T-helper 1 cell treated with Interleukin-12 subunit alpha and Interleukin-12 subunit beta and Interleukin-4 antibody, amounts not matched to agents 30 μg/mL and 1 μg/mL, for 36 hours (primary cell): ENCODE measurements at regions not wholly inside any gene's neighbourhood (a gene's known extent, or its start where the extent isn't known, plus 50 kb on each side); places are given as distances from the start of the nearest gene placed in this dataset.
"Not testable (repeated sequence)": the region's sequence is repeated elsewhere in the genome, so short reads cannot be mapped to it uniquely, and the experiment has no call there.

Experiments used
- H3K27ac Mint-ChIP-seq: one replicate; pipeline ENCODE4 v1.8.0; 2021; ENCODE audit warnings: mild to moderate bottlenecking, mixed read lengths
- H3K27me3 Mint-ChIP-seq: one replicate; pipeline ENCODE4 v1.8.0; 2021; ENCODE audit warnings: low read depth, mixed read lengths
- H3K36me3 Mint-ChIP-seq: one replicate; pipeline ENCODE4 v1.8.0; 2021; ENCODE audit warnings: low read depth, mixed read lengths
- H3K4me1 Mint-ChIP-seq: one replicate; pipeline ENCODE4 v1.8.0; 2021; ENCODE audit warnings: low read depth, mixed read lengths
- H3K4me3 Mint-ChIP-seq: one replicate; pipeline ENCODE4 v1.8.0; 2021; ENCODE audit warnings: mild to moderate bottlenecking, moderate library complexity, mixed read lengths
- H3K9me3 Mint-ChIP-seq: one replicate; pipeline ENCODE4 v1.8.0; 2021; ENCODE audit warnings: mixed read lengths

- Mint-ChIP-seq H3K4me1 (no peaks in the 10 kb centered on the region), H3K4me3 (no peak overlapping the region), H3K27ac (no peak overlapping the region), H3K9me3 (peaks cover 3% of the 10 kb centered on the region), H3K36me3 (no peaks in the 10 kb centered on the region), H3K27me3 (peaks cover 22% of the 10 kb centered on the region)
These were observed 147.0 kb upstream of the PCGF5 start for GRCh38 chr10:91073286-91073979.

GRCh38 chr10:91076991-91077548 lies 143.4 kb upstream of the PCGF5 start:
- H3K4me3 Mint-ChIP-seq: no peak overlapping the region
- no peak overlapping the region for H3K27ac Mint-ChIP-seq
- peaks cover 3% of the 10 kb centered on the region for H3K9me3 Mint-ChIP-seq
- H3K27me3 Mint-ChIP-seq: peaks cover 44% of the 10 kb centered on the region
- H3K4me1 Mint-ChIP-seq: no peaks in the 10 kb centered on the region
- no peaks in the 10 kb centered on the region for H3K36me3 Mint-ChIP-seq

GRCh38 chr10:91077549-91078071 lies 142.9 kb upstream of the PCGF5 start:
- Mint-ChIP-seq H3K36me3 (no peaks in the 10 kb centered on the region), H3K27me3 (peaks cover 41% of the 10 kb centered on the region), H3K4me1 (no peaks in the 10 kb centered on the region), H3K4me3 (no peak overlapping the region), H3K9me3 (peaks cover 3% of the 10 kb centered on the region), H3K27ac (no peak overlapping the region)

GRCh38 chr10:91080776-91081175 lies 139.7 kb upstream of the PCGF5 start:
- H3K4me1 Mint-ChIP-seq: no peaks in the 10 kb centered on the region
- H3K36me3 Mint-ChIP-seq: no peaks in the 10 kb centered on the region
- no peaks in the 10 kb centered on the region for H3K9me3 Mint-ChIP-seq
- H3K4me3 Mint-ChIP-seq: no peak overlapping the region
- peaks cover 38% of the 10 kb centered on the region for H3K27me3 Mint-ChIP-seq
- H3K27ac Mint-ChIP-seq: no peak overlapping the region

GRCh38 chr10:91082447-91082846 lies 138.0 kb upstream of the PCGF5 start:
- Mint-ChIP-seq H3K4me3 (no peak overlapping the region), H3K27ac (no peak overlapping the region)

GRCh38 chr10:91088300-91089140 lies 131.9 kb upstream of the PCGF5 start:
- Mint-ChIP-seq H3K4me1 (no peaks in the 10 kb centered on the region), H3K4me3 (no peak overlapping the region), H3K27me3 (peaks cover 18% of the 10 kb centered on the region), H3K27ac (no peak overlapping the region), H3K9me3 (peaks cover under 1% of the 10 kb centered on the region), H3K36me3 (no peaks in the 10 kb centered on the region)

More at GRCh38 chr10:91082447-91082846, 138.0 kb upstream of the PCGF5 start:
- Mint-ChIP-seq H3K27me3 (peaks cover 33% of the 10 kb centered on the region), H3K36me3 (no peaks in the 10 kb centered on the region), H3K9me3 (no peaks in the 10 kb centered on the region), H3K4me1 (no peaks in the 10 kb centered on the region)

- Mint-ChIP-seq H3K27me3 (peaks cover 12% of the 10 kb centered on the region), H3K4me3 (no peak overlapping the region), H3K9me3 (peaks cover 14% of the 10 kb centered on the region), H3K27ac (no peak overlapping the region), H3K4me1 (no peaks in the 10 kb centered on the region), H3K36me3 (peaks cover 2% of the 10 kb centered on the region)
These were observed 129.5 kb upstream of the PCGF5 start for GRCh38 chr10:91090761-91091529.

GRCh38 chr10:91091780-91092179 lies 128.7 kb upstream of the PCGF5 start:
- Mint-ChIP-seq H3K36me3 (peaks cover 2% of the 10 kb centered on the region), H3K4me3 (no peak overlapping the region), H3K27me3 (peaks cover 12% of the 10 kb centered on the region), H3K27ac (no peak overlapping the region), H3K4me1 (no peaks in the 10 kb centered on the region), H3K9me3 (peaks cover 14% of the 10 kb centered on the region)

GRCh38 chr10:91096274-91096673 lies 124.2 kb upstream of the PCGF5 start:
- H3K9me3 Mint-ChIP-seq: peaks cover 32% of the 10 kb centered on the region
- H3K4me1 Mint-ChIP-seq: peaks cover 5% of the 10 kb centered on the region
- H3K4me3 Mint-ChIP-seq: no peak overlapping the region

GRCh38 chr10:91097313-91097712 lies 123.2 kb upstream of the PCGF5 start:
- Mint-ChIP-seq H3K27me3 (peaks cover under 1% of the 10 kb centered on the region), H3K36me3 (peaks cover 2% of the 10 kb centered on the region), H3K27ac (no peak overlapping the region), H3K4me1 (peaks cover 5% of the 10 kb centered on the region), H3K9me3 (peaks cover 32% of the 10 kb centered on the region), H3K4me3 (no peak overlapping the region)

More at GRCh38 chr10:91096274-91096673, 124.2 kb upstream of the PCGF5 start:
- Mint-ChIP-seq H3K27me3 (no peaks in the 10 kb centered on the region), H3K36me3 (peaks cover 2% of the 10 kb centered on the region), H3K27ac (no peak overlapping the region)

- not testable (repeated sequence) for H3K4me3 Mint-ChIP-seq, H3K4me1 Mint-ChIP-seq, H3K27me3 Mint-ChIP-seq, H3K27ac Mint-ChIP-seq, H3K36me3 Mint-ChIP-seq
- H3K9me3 Mint-ChIP-seq: peaks cover 32% of the 10 kb centered on the region
These were observed 122.4 kb upstream of the PCGF5 start for GRCh38 chr10:91098021-91098420.

GRCh38 chr10:91103384-91104192 lies 116.9 kb upstream of the PCGF5 start:
- no peak overlapping the region for H3K4me3 Mint-ChIP-seq
- H3K36me3 Mint-ChIP-seq: no peaks in the 10 kb centered on the region
- H3K27ac Mint-ChIP-seq: no peak overlapping the region
- H3K9me3 Mint-ChIP-seq: peaks cover 6% of the 10 kb centered on the region
- H3K27me3 Mint-ChIP-seq: peaks cover 6% of the 10 kb centered on the region
- peaks cover 5% of the 10 kb centered on the region for H3K4me1 Mint-ChIP-seq

GRCh38 chr10:91104193-91105041 lies 116.0 kb upstream of the PCGF5 start:
- H3K27me3 Mint-ChIP-seq: peaks cover 6% of the 10 kb centered on the region
- peaks cover 5% of the 10 kb centered on the region for H3K4me1 Mint-ChIP-seq
- H3K36me3 Mint-ChIP-seq: no peaks in the 10 kb centered on the region
- no peak overlapping the region for H3K27ac Mint-ChIP-seq
- H3K9me3 Mint-ChIP-seq: peaks cover 4% of the 10 kb centered on the region
- H3K4me3 Mint-ChIP-seq: no peak overlapping the region
